HL-60 (cell line): ENCODE measurements at regions not wholly inside any gene's neighbourhood (a gene's known extent, or its start where the extent isn't known, plus 50 kb on each side); places are given as distances from the start of the nearest gene placed in this dataset.

Source experiments
- REST ChIP-seq: IDR thresholded peaks from 2 replicates; pipeline ENCODE4 v1.6.1; 2012; ENCODE audit warnings: low read depth; ENCODE audit not compliant: insufficient replicate concordance
- TF ChIP-seq, protein P1 (sequence below): IDR thresholded peaks from one replicate; pipeline ENCODE4 v1.5.1; 2011; ENCODE audit warnings: low read length, control low read depth, inconsistent platforms; ENCODE audit not compliant: insufficient read depth

- TF ChIP-seq REST, result no peak
- TF ChIP-seq, protein P1, sequence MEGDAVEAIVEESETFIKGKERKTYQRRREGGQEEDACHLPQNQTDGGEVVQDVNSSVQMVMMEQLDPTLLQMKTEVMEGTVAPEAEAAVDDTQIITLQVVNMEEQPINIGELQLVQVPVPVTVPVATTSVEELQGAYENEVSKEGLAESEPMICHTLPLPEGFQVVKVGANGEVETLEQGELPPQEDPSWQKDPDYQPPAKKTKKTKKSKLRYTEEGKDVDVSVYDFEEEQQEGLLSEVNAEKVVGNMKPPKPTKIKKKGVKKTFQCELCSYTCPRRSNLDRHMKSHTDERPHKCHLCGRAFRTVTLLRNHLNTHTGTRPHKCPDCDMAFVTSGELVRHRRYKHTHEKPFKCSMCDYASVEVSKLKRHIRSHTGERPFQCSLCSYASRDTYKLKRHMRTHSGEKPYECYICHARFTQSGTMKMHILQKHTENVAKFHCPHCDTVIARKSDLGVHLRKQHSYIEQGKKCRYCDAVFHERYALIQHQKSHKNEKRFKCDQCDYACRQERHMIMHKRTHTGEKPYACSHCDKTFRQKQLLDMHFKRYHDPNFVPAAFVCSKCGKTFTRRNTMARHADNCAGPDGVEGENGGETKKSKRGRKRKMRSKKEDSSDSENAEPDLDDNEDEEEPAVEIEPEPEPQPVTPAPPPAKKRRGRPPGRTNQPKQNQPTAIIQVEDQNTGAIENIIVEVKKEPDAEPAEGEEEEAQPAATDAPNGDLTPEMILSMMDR, result no peak
Observed at GRCh38 chr6:2509711-2510110, 241.0 kb downstream of the MYLK4 start.
